Astrocyte of the cerebellum (primary cell): ENCODE measurements at regions not wholly inside any gene's neighbourhood (a gene's known extent, or its start where the extent isn't known, plus 50 kb on each side); places are given as distances from the start of the nearest gene placed in this dataset.

Source experiments
- DNase-seq: peaks from one replicate; pipeline ENCODE4 v3.0.0-alpha.2; 2011; ENCODE audit warnings: low read depth
- H3K4me3 ChIP-seq: 2 replicates; pipeline ENCODE4 v1.5.1; 2011; ENCODE audit warnings: mild to moderate bottlenecking, low read depth, low read length, moderate library complexity
- in situ Hi-C: cut with HindIII; loops from 2 replicates; pipeline ENCODE4 v1.10.0; 2017; ENCODE audit warnings: low sequenced_read_pairs
- TF ChIP-seq, protein P1 (sequence below): IDR thresholded peaks from 2 replicates; pipeline ENCODE4 v1.5.1; 2012; ENCODE audit warnings: low read length, low read depth, moderate library complexity, mild to moderate bottlenecking; ENCODE audit errors: missing control alignments

DNA sequence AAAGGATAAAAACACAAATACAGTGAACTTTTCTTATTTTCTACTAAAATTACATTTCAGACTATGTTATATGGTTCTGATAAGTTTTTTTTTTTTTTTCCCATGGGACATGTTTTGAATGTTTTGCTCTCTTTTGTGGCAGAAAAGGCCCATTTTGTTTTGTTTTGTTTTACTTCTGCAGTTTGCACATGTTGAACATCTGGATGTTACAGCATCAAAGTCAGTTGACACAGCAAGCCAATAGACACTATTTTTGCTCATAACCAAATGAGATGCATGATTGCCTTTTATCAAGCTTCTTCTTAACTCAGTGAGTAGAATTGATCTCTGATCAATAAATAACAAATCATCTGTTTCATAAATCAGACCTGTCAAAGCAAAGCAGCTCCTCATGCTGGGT is 904.2 kb downstream of the ADGRL2 start:
- no peak overlapping the region for H3K4me3 ChIP-seq
- in situ Hi-C loops = no loop called here
- no peak for DNase-seq
- TF ChIP-seq, protein P1, sequence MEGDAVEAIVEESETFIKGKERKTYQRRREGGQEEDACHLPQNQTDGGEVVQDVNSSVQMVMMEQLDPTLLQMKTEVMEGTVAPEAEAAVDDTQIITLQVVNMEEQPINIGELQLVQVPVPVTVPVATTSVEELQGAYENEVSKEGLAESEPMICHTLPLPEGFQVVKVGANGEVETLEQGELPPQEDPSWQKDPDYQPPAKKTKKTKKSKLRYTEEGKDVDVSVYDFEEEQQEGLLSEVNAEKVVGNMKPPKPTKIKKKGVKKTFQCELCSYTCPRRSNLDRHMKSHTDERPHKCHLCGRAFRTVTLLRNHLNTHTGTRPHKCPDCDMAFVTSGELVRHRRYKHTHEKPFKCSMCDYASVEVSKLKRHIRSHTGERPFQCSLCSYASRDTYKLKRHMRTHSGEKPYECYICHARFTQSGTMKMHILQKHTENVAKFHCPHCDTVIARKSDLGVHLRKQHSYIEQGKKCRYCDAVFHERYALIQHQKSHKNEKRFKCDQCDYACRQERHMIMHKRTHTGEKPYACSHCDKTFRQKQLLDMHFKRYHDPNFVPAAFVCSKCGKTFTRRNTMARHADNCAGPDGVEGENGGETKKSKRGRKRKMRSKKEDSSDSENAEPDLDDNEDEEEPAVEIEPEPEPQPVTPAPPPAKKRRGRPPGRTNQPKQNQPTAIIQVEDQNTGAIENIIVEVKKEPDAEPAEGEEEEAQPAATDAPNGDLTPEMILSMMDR = no peak

DNA sequence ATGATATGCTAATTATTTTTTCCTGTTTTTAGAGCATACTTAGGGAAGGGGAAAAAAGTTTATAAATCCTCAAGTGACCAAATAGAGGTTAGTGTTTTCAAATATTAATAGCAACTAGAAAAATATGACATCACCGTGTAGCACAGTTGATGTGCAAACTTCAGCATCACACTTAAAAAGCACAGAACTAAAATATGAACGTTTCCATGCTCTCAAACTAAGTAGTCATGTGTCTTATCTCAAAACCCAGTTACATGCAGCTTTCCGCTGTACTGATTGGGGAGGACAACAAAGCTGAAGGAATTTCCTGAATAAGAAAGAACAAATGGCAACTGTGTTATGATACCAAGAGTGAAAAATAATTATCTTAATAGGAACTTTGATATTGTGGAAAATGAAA is 903.7 kb downstream of the ADGRL2 start:
- in situ Hi-C loops = no loop called here
- no peak for DNase-seq
- TF ChIP-seq, protein P1 = no peak
- H3K4me3 ChIP-seq = no peak overlapping the region

DNA sequence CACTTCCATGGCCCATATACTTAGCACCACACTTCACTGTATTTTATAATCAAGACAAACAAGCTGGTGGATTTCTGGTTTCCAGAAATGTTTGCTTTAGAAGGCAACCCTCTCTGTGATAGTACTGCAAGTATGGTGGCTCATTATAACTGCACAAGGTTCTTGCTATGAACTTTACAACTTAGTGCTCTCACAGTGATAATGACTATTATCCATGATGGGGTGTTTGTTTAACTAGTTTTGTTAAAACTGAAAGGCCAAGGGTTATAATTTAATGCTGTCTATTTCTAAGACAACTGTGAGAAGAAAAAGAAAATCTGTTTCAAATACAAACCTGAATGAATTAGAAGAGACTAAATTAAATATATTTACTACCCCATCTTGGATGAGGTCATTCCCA is 903.2 kb downstream of the ADGRL2 start:
- in situ Hi-C loops = no loop called here
- no peak for DNase-seq
- TF ChIP-seq, protein P1 = no peak

DNA sequence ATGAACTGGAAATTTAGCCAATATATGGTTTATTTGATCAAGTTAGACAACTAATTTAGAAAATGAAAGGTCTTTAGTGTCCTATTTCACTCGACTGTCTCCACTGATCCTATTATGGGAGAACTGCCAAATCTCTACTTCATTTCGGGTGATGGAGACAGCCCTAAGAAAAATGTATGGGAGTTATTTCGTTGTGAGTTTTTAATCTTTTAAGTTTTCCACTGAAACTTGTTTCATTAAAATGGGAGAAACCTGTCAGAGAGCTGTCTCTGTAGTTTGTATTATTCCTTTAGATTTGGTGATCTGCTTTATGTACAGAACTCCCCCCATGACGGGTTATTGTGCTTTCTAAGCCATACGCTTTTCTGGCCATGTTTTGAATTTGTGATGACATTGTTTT is 899.7 kb downstream of the ADGRL2 start:
- TF ChIP-seq, protein P1 = no peak
- in situ Hi-C loops = no loop called here
- no peak for DNase-seq
- no peak overlapping the region for H3K4me3 ChIP-seq

More for the DNA sequence above, 903.2 kb downstream of the ADGRL2 start:
- H3K4me3 ChIP-seq = no peak overlapping the region

DNA sequence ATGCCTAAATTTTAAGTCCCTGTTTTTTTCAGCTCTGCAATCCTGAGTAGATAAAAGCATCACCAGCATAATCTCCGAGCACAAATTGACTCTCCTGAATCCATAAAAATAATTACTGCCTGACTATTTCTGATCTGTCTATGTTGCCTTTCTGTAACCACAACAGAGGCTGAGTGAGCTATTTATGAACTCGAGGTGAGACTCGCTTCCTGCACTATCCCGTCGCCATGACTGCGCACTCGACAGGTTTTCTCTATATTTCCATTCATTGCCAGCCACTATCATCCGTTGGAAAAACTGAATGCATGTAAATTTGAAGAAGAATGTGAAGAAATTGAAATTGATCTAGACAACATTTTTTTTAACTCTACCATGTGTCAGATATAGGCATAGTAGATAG is 897.2 kb downstream of the ADGRL2 start:
- TF ChIP-seq, protein P1 = no peak
- no peak overlapping the region for H3K4me3 ChIP-seq
- in situ Hi-C loops = no loop called here
- no peak for DNase-seq

DNA sequence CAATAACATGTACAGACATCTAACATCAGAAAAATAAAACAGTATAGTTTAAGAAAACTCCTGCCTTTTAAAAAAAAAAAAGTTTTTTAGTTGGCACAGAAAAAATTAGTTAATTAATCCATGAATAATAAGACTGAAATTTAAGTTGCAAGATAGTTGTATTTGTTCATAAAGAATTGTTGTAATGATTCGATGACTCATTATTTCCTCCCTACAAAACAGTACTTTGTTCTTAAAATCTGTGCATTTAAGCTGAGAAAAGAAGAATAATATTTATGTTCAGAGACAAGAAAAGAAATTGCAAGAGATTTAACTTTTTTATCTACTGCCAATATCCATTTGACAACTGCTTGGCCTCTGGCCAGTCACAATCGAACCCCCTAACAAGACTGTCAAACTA is 894.7 kb downstream of the ADGRL2 start:
- no peak for DNase-seq
- H3K4me3 ChIP-seq = no peak overlapping the region
- in situ Hi-C loops = no loop called here
- TF ChIP-seq, protein P1 = no peak

DNA sequence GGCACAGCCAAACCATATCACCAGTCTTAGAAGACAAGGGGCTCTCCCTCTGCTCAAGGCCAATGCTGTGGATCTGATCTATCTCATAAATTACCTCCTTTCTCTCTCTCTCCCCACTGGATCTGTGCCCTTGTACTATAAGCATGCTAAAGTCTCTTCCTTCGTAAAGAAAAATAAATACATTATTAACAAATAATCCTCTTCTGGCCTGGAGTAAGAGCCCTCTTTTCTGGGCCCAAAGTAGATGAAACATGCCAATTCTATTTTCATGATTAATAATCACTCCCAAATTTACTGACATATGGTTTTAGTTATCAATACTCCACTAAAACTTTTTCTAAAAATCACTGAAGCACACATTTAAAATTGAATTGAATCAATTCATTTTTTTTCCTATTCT is 889.7 kb downstream of the ADGRL2 start:
- no peak overlapping the region for H3K4me3 ChIP-seq
- in situ Hi-C loops = no loop called here
- TF ChIP-seq, protein P1 = no peak
- no peak for DNase-seq
